Mesothelial cell of epicardium (in vitro differentiated cells): ENCODE measurements at regions not wholly inside any gene's neighbourhood (a gene's known extent, or its start where the extent isn't known, plus 50 kb on each side); places are given as distances from the start of the nearest gene placed in this dataset.

Source experiments
- DNase-seq, 2 experiments: peaks; one replicate each; pipeline ENCODE4 v3.0.0; 2021; ENCODE audit warnings: low spot score in 2 of 2; ENCODE audit not compliant: unreplicated experiment in 2 of 2
- H3K27ac Mint-ChIP-seq: 2 replicates; pipeline ENCODE4 v1.8.0; 2021; ENCODE audit warnings: mixed read lengths
- H3K27me3 Mint-ChIP-seq: 2 replicates; pipeline ENCODE4 v1.8.0; 2021; ENCODE audit warnings: low read depth, mixed read lengths
- H3K36me3 Mint-ChIP-seq: 2 replicates; pipeline ENCODE4 v1.8.0; 2021; ENCODE audit warnings: mixed read lengths
- H3K4me1 Mint-ChIP-seq: 2 replicates; pipeline ENCODE4 v1.8.0; 2021; ENCODE audit warnings: mixed read lengths
- H3K4me3 Mint-ChIP-seq: 2 replicates; pipeline ENCODE4 v1.8.0; 2021; ENCODE audit warnings: mild to moderate bottlenecking, moderate library complexity, mixed read lengths
- H3K9me3 Mint-ChIP-seq: 2 replicates; pipeline ENCODE4 v1.8.0; 2021; ENCODE audit warnings: mixed read lengths
- CTCF ChIP-seq: fragments of 200-600 bp; sonication (generic); IDR thresholded peaks from one replicate; pipeline ENCODE4 v1.5.0; 2021; ENCODE audit warnings: antibody characterized with exemption; ENCODE audit not compliant: unreplicated experiment

- no peak overlapping the region for H3K27ac Mint-ChIP-seq
- H3K4me1 Mint-ChIP-seq = peaks cover 6% of the 10 kb centered on the region
- no peak for DNase-seq
Observed at GRCh38 chr4:67131224-67131623, 414.1 kb downstream of the CENPC start.

GRCh38 chr4:67130411-67130810 lies 414.9 kb downstream of the CENPC start:
- H3K4me3 Mint-ChIP-seq = no peak overlapping the region
- TF ChIP-seq CTCF = no peak
- DNase-seq = no peak
- no peaks in the 10 kb centered on the region for H3K36me3 Mint-ChIP-seq
- no peaks in the 10 kb centered on the region for H3K27me3 Mint-ChIP-seq
- peaks cover 6% of the 10 kb centered on the region for H3K4me1 Mint-ChIP-seq
- peaks cover 8% of the 10 kb centered on the region for H3K9me3 Mint-ChIP-seq
- H3K27ac Mint-ChIP-seq = no peak overlapping the region

More at GRCh38 chr4:67131224-67131623, 414.1 kb downstream of the CENPC start:
- Mint-ChIP-seq H3K9me3 (peaks cover 15% of the 10 kb centered on the region), H3K36me3 (no peaks in the 10 kb centered on the region), H3K27me3 (no peaks in the 10 kb centered on the region), H3K4me3 (no peak overlapping the region)
- no peak for TF ChIP-seq CTCF

- Mint-ChIP-seq H3K36me3 (no peaks in the 10 kb centered on the region), H3K4me3 (no peak overlapping the region), H3K4me1 (peaks cover 7% of the 10 kb centered on the region), H3K27ac (no peak overlapping the region), H3K27me3 (no peaks in the 10 kb centered on the region), H3K9me3 (peaks cover 4% of the 10 kb centered on the region)
- DNase-seq = no peak
- no peak for TF ChIP-seq CTCF
Observed at GRCh38 chr4:67126570-67126969, 418.7 kb downstream of the CENPC start.

GRCh38 chr4:67125636-67126514 lies 419.4 kb downstream of the CENPC start:
- H3K36me3 Mint-ChIP-seq = no peaks in the 10 kb centered on the region
- peaks cover 13% of the 10 kb centered on the region for H3K4me1 Mint-ChIP-seq
- no peak for TF ChIP-seq CTCF
- no peak overlapping the region for H3K27ac Mint-ChIP-seq
- H3K27me3 Mint-ChIP-seq = no peaks in the 10 kb centered on the region
- no peaks in the 10 kb centered on the region for H3K9me3 Mint-ChIP-seq
- DNase-seq = no peak
- H3K4me3 Mint-ChIP-seq = no peak overlapping the region

GRCh38 chr4:67124716-67125115 lies 420.6 kb downstream of the CENPC start:
- DNase-seq = no peak
- Mint-ChIP-seq H3K27me3 (no peaks in the 10 kb centered on the region), H3K9me3 (no peaks in the 10 kb centered on the region), H3K4me3 (no peak overlapping the region), H3K36me3 (no peaks in the 10 kb centered on the region), H3K27ac (no peak overlapping the region), H3K4me1 (peaks cover 21% of the 10 kb centered on the region)
- TF ChIP-seq CTCF = no peak
